HG02884 (cell line): ENCODE measurements at regions not wholly inside any gene's neighbourhood (a gene's known extent, or its start where the extent isn't known, plus 50 kb on each side); places are given as distances from the start of the nearest gene placed in this dataset.
"Not testable (repeated sequence)": the region's sequence is repeated elsewhere in the genome, so short reads cannot be mapped to it uniquely, and the experiment has no call there.

Experiments used
- ATAC-seq: cut with Tn5 transposase; IDR thresholded peaks from one replicate; pipeline ENCODE4 v1.9.1; 2021; ENCODE audit warnings: mild to moderate bottlenecking, moderate library complexity; ENCODE audit not compliant: unreplicated experiment

DNA sequence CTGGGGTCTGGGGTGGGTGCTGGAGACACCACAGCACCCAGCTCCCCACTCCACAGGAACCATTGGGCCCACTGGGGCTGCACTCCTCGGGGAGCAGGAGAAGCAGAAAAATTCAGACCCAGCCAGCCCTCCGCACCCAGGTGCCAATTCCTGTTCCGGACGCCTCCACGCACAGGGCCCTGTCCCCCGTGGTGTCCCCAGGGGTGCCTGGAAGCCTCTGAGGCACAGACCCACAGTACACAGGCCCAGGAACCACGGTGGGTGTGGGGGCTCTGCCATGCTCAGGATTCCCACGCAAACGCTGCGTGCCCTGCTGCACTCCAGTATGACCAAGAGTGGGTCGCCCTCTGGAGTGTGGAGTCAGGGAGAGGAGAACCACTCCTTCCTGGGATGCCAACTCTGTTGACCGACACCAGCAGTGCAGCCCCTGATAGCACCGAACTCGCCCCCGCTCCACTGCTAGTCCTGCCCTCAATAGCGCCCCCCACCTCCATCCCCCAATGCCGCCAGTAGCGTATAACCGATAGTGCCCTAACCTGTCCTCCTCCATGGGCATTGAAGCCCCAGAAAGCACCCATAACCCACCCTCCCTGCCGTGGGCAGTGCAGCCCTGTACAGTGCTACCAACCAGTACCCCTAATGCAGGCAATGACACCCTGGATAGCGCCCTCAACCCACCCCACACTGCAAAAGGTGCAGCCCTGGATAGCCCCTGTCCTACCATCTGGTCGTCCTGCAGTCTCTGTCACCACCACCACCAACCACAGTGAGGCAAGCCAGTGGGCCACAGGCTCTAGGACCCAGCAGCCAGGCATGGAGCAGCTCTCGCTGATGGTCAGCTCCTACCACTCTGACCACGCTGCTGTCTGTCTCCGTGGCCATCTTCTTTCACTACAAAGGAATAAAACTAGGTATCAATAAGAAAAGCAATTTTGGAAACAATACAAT, 2877.2 kb downstream of the RPIA start:
- not testable (repeated sequence) for ATAC-seq

DNA sequence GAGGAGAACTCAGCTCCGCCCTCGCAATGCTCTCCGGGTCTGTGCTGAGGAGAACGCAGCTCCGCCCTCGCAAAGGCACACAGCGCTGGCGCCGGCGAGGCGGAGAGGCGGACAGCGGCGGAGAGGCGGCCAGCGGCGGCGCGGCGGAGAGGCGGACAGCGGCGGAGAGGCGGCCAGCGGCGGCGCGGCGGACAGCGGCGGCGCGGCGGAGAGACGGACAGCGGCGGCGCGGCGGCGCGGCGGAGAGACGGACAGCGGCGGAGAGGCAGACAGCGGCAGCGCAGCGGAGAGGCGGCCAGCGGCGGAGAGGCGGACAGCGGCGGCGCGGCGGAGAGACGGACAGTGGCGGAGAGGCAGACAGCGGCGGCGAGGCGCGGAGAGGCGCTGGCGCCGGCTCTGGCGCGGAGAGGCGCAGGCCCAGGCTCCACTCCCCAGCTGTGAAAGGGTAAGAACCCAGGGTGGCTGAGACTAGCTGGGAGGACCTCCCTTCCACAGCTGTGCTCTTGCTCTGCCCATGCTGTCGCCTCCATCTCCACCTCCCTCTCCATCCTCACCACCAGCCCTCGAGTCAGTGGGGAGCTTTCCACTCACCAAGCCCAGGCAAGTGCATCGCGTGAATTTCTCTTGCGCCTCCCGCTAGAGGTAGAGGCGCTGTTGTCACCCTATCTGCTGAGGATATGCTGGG, 2879.9 kb downstream of the RPIA start:
- not testable (repeated sequence) for ATAC-seq

DNA sequence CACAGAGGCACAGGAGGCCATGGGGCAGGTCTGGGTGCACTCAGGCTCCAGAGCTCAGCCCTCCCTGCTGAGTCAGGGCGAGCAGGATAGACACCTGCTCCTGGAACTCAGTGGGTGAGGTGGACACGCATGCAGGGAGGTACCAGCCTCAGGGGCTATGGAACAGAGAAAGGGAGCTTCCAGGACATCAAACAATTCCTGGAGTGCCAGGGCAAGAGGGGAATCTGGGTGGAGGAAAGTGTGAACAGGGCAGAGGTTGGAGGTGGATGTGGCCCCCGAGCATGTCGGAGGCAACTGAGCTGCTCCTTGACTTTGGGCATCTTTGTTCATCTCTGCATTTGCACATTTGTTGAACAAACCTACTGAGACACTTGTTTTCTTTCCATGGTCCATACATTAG, 2881.5 kb downstream of the RPIA start:
- ATAC-seq = not testable (repeated sequence)

DNA sequence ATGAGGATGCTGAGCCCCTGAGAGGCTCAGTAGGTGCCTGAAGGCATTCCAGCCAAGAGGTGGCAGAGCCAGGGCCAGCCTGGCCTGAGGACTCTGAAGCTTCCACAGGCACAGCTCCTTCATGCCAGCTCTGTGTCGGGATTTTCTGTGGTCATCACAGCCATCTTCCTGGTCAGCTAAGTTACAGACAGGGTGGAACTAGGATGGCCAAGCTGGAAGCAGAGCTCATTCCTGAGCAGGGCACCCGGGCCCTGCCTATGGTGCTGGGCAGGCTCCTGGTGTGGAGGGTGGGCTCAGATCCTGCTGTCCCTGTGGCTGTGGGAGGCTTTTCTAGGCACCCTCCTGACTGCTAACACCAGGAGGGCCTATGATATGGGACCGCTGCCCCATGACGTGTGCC, 2882.3 kb downstream of the RPIA start:
- not testable (repeated sequence) for ATAC-seq

DNA sequence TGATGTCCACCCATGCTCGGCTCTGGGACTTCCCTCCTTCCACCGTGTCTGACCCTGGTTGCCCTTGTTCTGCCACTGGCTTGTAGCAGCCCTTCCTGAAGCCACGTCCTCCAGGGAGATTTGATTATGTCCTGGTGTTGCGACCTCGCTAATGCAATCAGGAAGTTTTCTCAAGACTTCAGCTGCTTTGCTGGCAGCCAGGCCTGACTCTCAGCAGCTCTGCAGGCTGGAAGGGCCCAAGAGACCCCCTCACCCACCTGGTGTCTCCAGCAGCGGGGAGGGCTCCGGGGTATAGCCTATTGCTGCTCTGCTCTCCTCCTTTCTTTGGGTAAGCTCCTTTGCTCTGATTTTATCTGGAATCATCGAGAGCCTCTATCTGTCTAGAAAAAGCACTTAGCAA, 2882.8 kb downstream of the RPIA start:
- ATAC-seq = not testable (repeated sequence)

DNA sequence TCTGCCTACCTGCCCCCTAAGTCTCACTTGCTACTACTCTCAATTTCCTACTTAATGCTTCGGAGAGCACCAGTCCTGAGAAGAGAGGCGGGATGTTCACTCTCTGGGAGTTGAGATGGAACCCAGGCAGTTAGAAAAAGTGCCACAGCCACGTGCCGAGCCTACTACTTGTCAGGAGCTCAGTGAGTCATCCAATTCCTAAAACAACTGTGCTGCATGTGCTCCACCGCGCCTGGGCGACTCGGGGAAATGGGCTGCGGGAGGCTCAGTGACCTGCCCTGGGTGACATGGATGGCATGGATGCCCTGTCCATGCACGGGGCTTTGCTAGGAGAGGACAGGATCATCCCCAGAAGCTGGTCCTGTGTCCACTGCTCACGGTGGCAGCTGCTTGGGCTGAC, 2884.2 kb downstream of the RPIA start:
- not testable (repeated sequence) for ATAC-seq

DNA sequence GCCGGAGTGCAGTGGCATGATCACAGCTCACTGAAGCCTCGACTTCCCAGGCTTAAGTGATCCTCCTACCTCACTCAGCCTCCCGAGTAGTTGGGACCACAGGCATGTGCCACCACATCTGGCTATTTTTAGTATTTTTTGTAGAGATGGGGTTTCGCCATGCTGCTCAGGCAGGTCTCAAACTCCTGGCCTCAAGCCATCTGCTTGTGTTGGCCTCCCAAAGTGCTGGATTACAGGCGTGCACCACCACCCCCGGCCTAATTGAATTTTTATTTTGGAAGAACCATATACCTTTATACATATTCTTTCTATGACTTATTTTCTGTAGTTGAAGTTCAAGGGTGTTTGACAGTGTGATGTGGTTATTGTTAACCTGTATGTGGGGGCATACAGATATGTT, 2885.9 kb downstream of the RPIA start:
- ATAC-seq = not testable (repeated sequence)

DNA sequence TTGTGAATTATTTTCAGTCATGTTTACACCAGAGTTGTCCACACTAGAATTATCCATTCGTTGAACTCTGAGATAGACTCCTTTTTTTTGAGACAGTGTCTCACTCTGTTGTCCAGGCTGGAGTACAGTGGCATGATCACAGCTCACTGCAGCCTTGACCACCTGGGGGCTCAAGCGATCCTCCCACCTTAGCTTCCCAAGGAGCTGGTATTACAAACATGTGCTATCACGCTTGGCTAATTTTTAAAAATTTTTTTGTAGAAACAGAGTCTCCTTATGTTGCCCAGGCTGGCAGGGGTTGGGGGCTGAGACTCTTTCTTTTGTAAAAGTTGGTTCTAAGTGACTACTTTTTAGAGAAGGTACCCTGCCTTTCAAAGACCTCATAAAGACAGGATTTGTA, 2887.2 kb downstream of the RPIA start:
- not testable (repeated sequence) for ATAC-seq

DNA sequence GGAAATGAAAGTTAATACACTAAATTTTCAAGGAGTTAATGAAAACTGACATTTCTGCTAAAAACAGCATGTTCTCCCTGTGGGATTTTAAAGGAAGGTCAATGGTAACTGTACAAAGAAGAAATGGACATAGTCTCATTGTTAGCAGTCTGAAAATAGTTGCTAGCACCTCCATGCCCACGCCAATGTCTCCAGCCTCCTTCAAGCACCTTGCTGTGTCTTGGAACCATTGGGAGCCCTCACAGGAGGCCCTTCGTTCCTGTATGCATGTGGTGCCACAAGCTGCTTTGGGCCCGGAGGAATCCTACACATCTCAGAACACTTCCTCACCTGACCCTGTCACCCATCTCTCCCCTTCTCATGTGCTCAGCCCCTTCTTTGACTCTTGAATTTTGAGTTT, 2888.1 kb downstream of the RPIA start:
- not testable (repeated sequence) for ATAC-seq

DNA sequence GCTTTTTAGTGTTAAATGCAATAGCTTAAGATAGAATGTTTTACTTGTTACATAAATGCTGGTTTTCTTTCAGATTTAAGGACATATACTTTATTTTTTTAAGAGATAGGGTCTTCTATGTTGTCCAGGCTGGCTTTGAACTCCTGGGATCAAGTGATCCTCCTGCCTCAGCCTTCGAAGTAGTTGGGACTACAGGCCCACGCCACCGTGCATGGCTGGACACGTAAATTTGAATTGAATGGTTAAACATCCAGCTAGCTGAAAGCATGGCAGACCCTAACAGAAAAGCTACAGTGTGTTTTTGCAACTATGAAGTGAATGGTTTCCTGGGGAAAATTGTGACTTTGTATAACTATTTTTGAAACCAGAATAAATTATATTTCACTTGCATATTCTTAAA, 2888.6 kb downstream of the RPIA start:
- not testable (repeated sequence) for ATAC-seq

DNA sequence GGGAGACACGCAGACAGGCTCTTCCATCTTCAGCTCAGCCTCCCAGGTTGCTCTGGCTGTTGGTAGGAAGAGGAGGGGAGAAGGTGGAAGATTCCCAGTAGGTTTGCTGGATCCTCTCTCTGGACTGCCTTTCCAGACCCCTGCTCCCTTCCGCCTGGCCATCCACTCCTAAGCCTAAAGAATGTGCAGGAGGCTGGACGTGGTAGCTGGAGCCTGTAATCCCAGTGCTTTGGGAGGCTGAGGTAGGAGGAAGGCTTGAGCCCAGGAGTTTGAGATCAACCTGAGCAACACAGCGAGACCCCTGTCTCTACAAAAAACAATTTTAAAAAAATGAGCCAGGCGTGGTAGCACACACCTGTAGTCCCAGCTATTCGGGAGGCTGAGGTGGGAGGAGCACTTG, 2895.6 kb downstream of the RPIA start:
- ATAC-seq = not testable (repeated sequence)

DNA sequence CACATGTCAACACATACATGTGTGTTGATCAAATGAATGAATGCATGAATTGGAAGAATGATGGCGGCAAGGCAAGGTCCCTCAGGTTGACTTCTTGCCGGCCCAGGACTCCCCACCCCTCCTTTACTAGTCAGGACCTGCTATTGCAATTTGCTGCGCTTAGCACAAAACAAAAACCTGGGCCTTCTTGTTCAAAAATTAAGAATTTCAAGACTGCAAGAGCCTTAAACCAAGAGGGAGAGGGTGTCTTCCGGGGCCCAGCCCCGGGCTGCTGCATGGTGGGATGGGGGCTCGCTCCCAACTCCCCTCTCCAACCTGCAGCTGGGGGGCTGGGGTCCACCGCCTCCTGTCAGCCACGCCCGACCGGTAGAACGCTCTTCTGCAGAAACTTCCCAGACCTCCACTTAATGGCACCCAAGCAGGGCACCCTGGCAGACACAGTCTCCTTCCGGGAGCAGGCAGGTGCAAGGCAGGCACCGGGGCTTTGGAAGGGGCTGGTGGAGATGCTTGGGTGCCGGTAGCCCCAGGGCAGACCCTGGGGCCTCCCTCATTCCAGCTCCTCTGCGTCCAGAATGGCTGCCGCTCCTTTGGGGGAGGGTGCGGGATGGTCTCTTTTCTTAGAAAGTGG, 2896.5 kb downstream of the RPIA start:
- ATAC-seq = not testable (repeated sequence)

DNA sequence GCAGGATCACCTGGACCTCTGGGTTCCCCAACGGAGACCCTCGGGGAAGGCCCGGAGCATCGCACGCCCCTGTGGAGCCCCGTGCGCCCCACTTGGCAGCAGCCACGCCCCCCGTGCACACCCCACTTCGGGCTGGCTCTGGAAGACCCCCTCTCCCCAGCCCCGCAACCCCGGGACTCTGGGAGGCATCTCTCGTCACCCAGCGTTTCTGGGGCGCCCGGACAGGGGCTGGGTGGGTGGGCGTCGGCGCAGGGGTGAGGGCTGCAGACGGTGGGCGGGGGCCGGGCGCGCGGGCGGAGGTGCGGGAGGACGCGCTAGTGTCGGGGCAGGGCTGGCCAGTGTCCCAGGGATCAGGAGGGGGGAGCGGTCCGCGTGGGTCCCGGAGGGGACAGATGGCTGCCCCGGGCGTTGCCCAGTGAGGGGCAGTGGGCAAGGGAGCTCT, 2897.3 kb downstream of the RPIA start:
- ATAC-seq = not testable (repeated sequence)

DNA sequence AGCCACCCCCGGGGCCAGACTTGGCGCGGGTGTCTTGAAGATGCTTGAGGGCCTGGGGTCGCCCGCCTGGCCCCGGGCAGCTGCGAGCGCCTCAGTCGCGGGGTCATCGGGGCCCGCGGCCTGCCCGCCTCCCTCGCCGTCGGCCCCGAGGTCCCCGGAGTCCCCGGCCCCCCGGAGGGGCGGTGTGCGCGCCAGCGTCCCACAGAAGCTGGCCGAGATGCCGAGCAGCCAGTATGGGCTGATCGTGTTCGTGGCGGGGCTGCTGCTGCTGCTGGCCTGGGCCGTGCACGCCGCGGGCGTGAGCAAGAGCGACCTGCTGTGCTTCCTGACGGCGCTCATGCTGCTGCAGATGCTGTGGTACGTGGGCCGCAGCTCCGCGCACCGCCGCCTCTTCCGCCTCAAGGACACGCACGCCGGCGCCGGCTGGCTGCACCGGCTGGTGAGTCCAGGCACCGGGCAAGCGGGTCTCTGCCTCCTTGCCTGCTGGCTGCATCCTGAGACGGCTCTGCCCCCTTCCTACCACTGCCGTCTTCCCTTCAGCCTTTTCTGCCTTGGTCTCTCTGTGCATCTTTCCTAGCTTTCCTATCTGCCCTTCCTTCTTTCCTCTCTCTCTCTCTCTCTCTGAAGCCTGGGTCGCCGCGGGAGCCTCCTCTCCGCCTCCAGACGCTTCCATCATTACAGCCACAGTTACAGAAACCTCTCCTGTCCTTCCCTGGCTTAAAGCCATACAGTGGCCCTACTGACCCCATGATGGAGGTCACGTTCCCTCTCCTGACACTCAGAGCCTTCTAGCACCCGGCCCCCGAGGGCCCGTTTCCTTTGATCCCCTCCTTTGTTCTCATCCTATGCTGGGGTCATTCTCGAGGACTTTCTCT, 2898.2 kb downstream of the RPIA start:
- ATAC-seq = not testable (repeated sequence)

DNA sequence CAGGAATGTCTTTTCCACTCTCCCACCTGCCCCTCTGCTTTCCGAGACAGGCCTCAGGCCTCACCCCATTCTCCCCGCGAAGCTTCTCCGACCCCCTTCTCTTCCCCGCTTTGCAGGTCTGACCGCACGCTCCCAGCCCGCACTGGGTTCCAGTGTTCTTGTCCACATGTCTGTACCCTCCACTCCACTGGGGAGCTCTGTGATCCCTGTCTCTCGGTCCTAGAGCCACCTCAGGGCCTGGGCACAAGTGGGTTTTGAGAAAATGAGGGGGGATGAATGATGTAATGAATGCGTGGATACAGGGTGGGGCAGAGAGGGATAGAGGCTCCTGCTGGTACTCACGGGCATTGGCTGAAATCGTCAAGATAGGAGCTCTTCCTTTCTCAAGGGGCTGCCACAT, 2898.9 kb downstream of the RPIA start:
- ATAC-seq = not testable (repeated sequence)

DNA sequence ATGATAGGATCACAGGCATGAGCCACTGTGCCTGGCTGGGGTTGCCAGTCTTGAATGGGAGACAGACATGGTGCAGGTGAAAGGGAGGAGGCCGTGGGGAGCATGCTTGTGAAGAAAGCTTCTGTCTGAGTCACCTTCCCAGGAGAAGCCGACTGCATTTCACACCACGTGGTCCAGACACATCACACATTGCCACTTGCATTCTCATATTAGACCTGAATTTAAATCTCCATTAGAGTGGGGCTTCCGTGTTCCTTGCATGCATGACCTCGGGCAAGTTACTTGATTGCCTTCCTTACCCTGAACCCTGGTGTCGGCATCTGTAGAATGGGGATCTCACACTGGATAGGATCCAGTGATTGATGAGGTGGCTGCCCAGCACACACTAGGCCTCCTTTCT, 2899.6 kb downstream of the RPIA start:
- not testable (repeated sequence) for ATAC-seq

DNA sequence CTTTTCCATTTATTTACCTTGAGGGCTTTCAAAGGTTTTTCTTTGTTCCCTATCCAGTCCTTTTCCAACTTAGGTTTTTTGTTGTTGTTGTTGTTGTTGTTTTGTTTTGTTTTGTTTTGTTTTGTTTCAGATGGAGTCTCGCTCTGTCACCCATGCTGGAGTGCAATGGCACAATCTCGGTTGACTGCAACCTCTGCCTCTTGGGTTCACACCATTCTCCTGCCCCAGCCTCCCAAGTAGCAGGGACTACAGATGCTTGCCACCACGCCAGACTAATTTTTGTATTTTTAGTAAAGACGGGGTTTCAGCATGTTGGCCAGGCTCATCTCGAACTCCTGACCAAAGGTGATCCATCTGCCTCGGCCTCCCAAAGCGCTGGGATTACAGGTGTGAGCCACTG, 2906.0 kb downstream of the RPIA start:
- not testable (repeated sequence) for ATAC-seq

DNA sequence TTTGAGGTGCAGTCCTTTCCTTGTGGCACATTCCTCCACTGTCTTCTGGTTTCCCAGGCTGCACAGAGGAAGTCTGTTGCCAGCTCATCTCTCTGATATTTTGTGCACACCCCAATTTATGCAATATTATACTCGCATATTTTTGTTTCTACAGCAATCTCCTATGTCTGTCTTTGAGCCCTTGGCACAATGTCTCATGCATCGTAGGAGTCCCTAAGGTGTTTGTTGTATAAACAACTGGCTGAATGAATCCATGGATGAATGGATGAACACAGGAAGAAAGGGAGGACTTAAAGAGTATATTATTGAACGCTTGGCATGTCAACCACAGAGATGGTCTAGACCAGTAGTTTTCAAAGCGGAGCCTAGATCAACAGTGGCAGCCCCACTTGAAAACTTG, 2907.0 kb downstream of the RPIA start:
- not testable (repeated sequence) for ATAC-seq

DNA sequence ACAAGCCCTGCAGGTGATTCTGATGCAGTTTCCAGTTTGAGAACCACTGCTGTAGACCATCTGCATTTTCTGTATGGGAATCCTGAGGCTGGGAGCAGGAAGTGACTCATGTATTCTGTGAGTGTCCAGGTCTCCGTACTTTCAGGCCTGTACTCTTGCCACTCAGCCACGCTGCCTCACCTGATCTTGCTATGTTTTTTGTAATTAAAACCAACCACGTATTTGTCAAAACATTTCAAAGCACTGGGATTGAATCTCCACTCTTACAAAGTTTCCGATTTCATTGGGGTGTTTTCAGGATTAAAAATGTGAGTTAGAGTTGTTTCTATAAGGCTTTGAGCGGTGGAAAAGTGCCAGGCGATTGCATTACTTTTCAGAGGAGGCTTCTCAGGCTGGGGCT, 2907.5 kb downstream of the RPIA start:
- not testable (repeated sequence) for ATAC-seq

DNA sequence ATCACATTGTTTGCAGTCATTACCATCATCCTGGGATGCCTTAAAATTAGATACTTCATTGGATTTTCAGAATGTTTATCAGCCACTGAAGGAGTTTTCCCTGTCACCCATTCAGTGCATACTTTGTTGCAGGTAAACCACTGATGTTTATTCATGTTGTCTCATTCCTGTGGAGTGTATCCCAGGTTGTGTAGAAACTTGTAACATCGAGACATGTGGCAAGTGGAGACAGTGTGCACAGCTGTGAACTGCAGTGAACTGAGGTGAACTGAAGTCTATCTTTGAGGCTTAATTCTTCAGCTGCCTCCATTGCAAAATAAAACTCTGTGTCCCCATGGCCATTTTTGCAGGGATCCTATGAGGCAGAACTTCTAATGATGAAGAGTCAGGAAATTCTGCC, 2911.4 kb downstream of the RPIA start:
- not testable (repeated sequence) for ATAC-seq
